ENCODE measurements at regions not wholly inside any gene's neighbourhood (a gene's known extent, or its start where the extent isn't known, plus 50 kb on each side); places are given as distances from the start of the nearest gene placed in this dataset.

GRCh38 chr17:72501404-72502370 is 380.9 kb downstream of the SOX9 start:
- TF ChIP-seq EZH2 (IDR thresholded peaks at IDR 0.05; ENCODE audit: low read length, unreplicated experiment) (no peak), CTCF (conservative IDR thresholded peaks at IDR 0.05; ENCODE audit: low read depth, low read length) (no peak), EZH2phosphoT487 (IDR thresholded peaks at IDR 0.05; ENCODE audit: borderline replicate concordance, low read length) (no peak)

All from PC-3 (cell line).